Ovary (tissue), 3 donors: ENCODE measurements at regions not wholly inside any gene's neighbourhood (a gene's known extent, or its start where the extent isn't known, plus 50 kb on each side); places are given as distances from the start of the nearest gene placed in this dataset.

Experiments used
- POLR2A ChIP-seq: fragments of 450-650 bp; IDR thresholded peaks from one replicate; pipeline ENCODE4 v1.6.1; 2017; ENCODE audit warnings: antibody characterized with exemption, mild to moderate bottlenecking, moderate library complexity
- TF ChIP-seq, protein P1 (sequence below), 3 donors: fragments of 450-650 bp in 2 of 3; fragments of 200-600 bp in 1 of 3; IDR thresholded peaks; one replicate each; pipeline versions ENCODE4 v1.5.1 to v1.8.0; 2016 to 2022; ENCODE audit warnings: antibody characterized with exemption in 3 of 3, mild to moderate bottlenecking in 1 of 3
- donor health status: DM: no; HTN: no; CAD: no.

DNA sequence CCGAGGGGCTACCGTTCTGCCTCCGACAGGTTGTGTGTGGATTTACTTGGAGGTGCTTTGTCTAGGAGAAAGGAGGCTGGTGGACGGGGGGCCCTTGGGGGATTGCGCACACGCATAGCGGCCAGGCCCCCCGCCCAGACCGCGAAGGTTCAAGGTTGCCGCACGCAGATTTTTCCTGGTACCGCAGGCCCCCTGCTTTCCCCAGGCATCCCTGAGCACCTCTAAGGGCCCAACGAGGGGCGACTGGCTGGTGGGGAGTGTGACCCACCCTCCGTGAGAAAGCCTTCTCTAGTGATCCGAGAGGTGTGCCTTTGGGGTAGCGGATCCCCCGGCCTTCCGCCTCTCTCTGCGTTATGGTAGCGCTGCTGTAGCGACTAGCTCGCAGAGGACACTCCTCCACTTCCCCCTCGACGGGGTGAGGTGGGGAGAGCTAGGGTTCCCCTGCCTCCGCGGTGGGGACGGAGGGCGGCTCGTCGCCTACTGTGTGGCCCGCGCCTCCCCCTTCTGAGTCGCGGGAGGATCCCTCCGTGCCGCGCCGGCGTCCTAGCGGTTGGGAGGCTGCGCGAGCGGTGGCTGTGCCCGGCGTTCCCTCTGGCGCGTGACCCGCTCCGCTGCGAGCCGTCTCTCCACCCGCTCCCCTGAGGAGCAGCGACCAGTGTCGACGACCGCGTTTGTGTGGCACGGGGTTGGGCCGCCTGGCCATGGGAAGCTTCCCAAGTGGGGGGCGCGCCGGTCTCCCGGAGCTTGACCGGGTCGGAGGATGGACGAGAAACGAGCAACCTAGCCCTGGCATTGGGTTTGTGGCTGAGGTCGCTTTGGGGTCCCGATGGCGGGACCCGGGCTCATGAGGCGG, 3900.0 kb upstream of the OR11H1 start:
- TF ChIP-seq, protein P1, sequence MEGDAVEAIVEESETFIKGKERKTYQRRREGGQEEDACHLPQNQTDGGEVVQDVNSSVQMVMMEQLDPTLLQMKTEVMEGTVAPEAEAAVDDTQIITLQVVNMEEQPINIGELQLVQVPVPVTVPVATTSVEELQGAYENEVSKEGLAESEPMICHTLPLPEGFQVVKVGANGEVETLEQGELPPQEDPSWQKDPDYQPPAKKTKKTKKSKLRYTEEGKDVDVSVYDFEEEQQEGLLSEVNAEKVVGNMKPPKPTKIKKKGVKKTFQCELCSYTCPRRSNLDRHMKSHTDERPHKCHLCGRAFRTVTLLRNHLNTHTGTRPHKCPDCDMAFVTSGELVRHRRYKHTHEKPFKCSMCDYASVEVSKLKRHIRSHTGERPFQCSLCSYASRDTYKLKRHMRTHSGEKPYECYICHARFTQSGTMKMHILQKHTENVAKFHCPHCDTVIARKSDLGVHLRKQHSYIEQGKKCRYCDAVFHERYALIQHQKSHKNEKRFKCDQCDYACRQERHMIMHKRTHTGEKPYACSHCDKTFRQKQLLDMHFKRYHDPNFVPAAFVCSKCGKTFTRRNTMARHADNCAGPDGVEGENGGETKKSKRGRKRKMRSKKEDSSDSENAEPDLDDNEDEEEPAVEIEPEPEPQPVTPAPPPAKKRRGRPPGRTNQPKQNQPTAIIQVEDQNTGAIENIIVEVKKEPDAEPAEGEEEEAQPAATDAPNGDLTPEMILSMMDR (IDR thresholded peaks at IDR 0.05), result no peak
- no peak for TF ChIP-seq POLR2A
